AG04450 (cell line): ENCODE measurements at regions not wholly inside any gene's neighbourhood (a gene's known extent, or its start where the extent isn't known, plus 50 kb on each side); places are given as distances from the start of the nearest gene placed in this dataset.

Source experiments
- CTCF ChIA-PET: fragments of 300-600, 350-600 bp; formaldehyde crosslinking; extraction: SDS; loops from one replicate; lab custom pipeline; 2022; ENCODE audit warnings: antibody characterized with exemption, inconsistent platforms; lab: Charles Lee
- POLR2A ChIA-PET: fragments of 350-600 bp; formaldehyde crosslinking; extraction: SDS; loops from one replicate; lab custom pipeline; 2021; ENCODE audit warnings: antibody characterized with exemption, inconsistent platforms; lab: Yijun Ruan, JAX
- DNase-seq: peaks from one replicate; pipeline ENCODE4 v3.0.0-alpha.2; 2011; ENCODE audit warnings: low read depth, low spot score
- H3K27ac ChIP-seq: one replicate; pipeline ENCODE4 v1.5.1; 2012; ENCODE audit warnings: low read depth, low read length, control low read depth
- H3K27me3 ChIP-seq: one replicate; pipeline ENCODE4 v1.6.0; 2012; ENCODE audit warnings: low read length; ENCODE audit not compliant: control insufficient read depth, insufficient read depth
- H3K4me3 ChIP-seq: 2 replicates; pipeline ENCODE4 v1.5.1; 2011; ENCODE audit warnings: mild to moderate bottlenecking, low read depth, low read length, control low read depth
- H3K9me3 ChIP-seq: 2 replicates; pipeline ENCODE4 v1.5.1; 2012; ENCODE audit warnings: low read length; ENCODE audit not compliant: control insufficient read depth, insufficient read depth
- CTCF ChIP-seq: IDR thresholded peaks from 2 replicates; pipeline ENCODE4 v1.5.1; 2011; ENCODE audit warnings: low read depth, low read length, control low read depth, inconsistent platforms

GRCh38 chr4:161329852-161330251 lies 833.9 kb downstream of the FSTL5 start:
- DNase-seq: no peak
- Histone ChIP-seq H3K9me3 (no peaks in the 10 kb centered on the region; the same call in 1 of the 2 replicates), H3K4me3 (no peak overlapping the region), H3K27me3 (no peaks in the 10 kb centered on the region), H3K27ac (no peak overlapping the region)
- ChIA-PET CTCF (no interaction called here), POLR2A (no interaction called here)
- TF ChIP-seq CTCF: no peak

DNA sequence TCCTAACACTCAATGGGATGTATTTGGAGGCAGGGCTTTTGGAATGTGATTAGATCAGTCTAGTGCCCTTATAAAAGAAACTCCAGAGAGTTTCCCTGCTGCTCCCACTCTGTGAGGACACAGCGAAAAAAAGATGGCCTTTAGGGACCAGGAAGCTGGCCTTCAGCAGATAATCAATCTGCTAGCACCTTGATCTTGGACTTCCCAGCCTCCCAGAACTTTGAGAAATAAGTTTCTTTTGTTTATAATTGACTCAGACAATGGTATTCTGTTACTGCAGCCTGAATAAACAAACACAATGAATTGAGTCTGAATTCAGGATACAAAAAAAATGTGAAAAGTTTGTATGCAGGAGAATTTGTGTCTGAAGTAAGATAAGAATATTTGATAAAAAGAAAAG lies 842.1 kb downstream of the FSTL5 start:
- ChIA-PET CTCF (no interaction called here), POLR2A (no interaction called here)
- Histone ChIP-seq H3K27me3 (no peaks in the 10 kb centered on the region), H3K4me3 (no peak overlapping the region), H3K9me3 (no peaks in the 10 kb centered on the region; the same call in 1 of the 2 replicates), H3K27ac (no peak overlapping the region)
- no peak for DNase-seq
- TF ChIP-seq CTCF: no peak

- no peaks in the 10 kb centered on the region; the same call in 1 of the 2 replicates for H3K9me3 ChIP-seq
- ChIA-PET CTCF (no interaction called here), POLR2A (no interaction called here)
- no peak overlapping the region for H3K27ac ChIP-seq
- no peaks in the 10 kb centered on the region for H3K27me3 ChIP-seq
- no peak overlapping the region for H3K4me3 ChIP-seq
- DNase-seq: no peak
- no peak for TF ChIP-seq CTCF
Measured at GRCh38 chr4:161320377-161320776, 843.4 kb downstream of the FSTL5 start.

DNA sequence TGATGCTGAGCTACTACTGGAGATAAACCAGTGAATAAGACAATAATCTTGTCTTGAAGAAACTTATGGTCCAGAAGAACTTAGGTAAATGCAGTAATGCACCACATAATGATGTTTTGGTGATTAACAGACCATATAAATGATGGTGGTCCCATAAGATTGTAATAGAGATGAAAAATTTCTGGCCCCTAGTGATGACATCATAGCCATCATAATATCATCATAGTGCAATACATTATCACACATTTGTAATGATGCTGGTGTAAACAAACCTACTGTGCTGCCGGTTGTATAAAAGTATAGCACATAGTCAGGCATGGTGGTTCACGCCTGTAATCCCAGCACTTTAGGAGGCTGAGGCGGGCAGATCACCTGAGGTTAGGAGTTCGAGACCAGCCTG lies 846.8 kb downstream of the FSTL5 start:
- Histone ChIP-seq H3K9me3 (no peaks in the 10 kb centered on the region; the same call in 1 of the 2 replicates), H3K27me3 (no peaks in the 10 kb centered on the region), H3K4me3 (no peak overlapping the region), H3K27ac (no peak overlapping the region)
- no peak for DNase-seq
- CTCF ChIA-PET: no interaction called here
- no peak for TF ChIP-seq CTCF
- POLR2A ChIA-PET: no interaction called here

DNA sequence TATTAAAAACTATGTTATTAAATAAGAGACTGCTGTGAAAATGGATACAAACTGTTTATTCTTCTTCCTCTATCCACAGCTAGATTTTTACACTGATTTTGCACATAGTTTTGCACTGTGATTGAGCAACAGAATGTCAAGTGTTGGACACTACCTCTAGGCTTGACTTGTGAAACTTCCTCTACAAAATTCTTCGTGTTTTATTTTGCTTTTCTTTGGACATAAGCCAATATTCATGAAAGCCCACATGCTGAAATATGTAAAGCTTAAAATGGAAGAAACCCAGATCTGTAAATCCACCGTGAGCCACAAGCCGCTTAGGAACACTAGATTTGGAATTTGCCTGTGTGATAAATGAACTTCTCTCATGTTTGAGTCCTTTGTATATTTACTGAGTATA lies 849.4 kb downstream of the FSTL5 start:
- POLR2A ChIA-PET: no interaction called here
- DNase-seq: no peak
- TF ChIP-seq CTCF: no peak
- CTCF ChIA-PET: no interaction called here
- H3K4me3 ChIP-seq: no peak overlapping the region
- no peak overlapping the region for H3K27ac ChIP-seq
- H3K27me3 ChIP-seq: no peaks in the 10 kb centered on the region
- H3K9me3 ChIP-seq: 0 out of 2 replicates have a peak, but pooled peaks cover 3% of the 10 kb centered on the region
